GM12878 (cell line): ENCODE measurements at regions not wholly inside any gene's neighbourhood (a gene's known extent, or its start where the extent isn't known, plus 50 kb on each side); places are given as distances from the start of the nearest gene placed in this dataset.

Experiments used
- CEBPZ ChIP-seq: fragments of 150-350 bp; IDR thresholded peaks from 2 replicates; pipeline ENCODE4 v1.6.1; 2016; ENCODE audit warnings: low read depth, low read length
- E2F4 ChIP-seq: IDR thresholded peaks from 2 replicates; pipeline ENCODE4 v1.6.1; 2012; ENCODE audit warnings: low read depth, low read length, improper control_type of control experiment
- E4F1 ChIP-seq: fragments of 450-650 bp; IDR thresholded peaks from 2 replicates; pipeline ENCODE4 v1.6.1; 2018; ENCODE audit warnings: borderline replicate concordance, mild to moderate bottlenecking; ENCODE audit not compliant: partially characterized antibody
- JUNB ChIP-seq: IDR thresholded peaks from 2 replicates; pipeline ENCODE4 v1.6.1; 2016; ENCODE audit warnings: antibody characterized with exemption, mild to moderate bottlenecking
- RELA ChIP-seq: fragments of 450-650 bp; IDR thresholded peaks from 2 replicates; pipeline ENCODE4 v1.8.0; 2014; ENCODE audit warnings: borderline replicate concordance; ENCODE audit not compliant: partially characterized antibody
- ZNF687 ChIP-seq: fragments of 450-650 bp; IDR thresholded peaks from 2 replicates; pipeline ENCODE4 v1.6.1; 2017; ENCODE audit warnings: mild to moderate bottlenecking, moderate library complexity

- TF ChIP-seq ZNF687: no peak
- TF ChIP-seq E2F4: no peak
- TF ChIP-seq E4F1: no peak
- no peak for TF ChIP-seq RELA
- no peak for TF ChIP-seq JUNB
- TF ChIP-seq CEBPZ: no peak
- TF ChIP-seq, all 136 proteins: peak for 0
Observed at GRCh38 chr16:35195864-35196216, 1736.4 kb downstream of the TP53TG3F start (continued).
